ENCODE measurements at regions not wholly inside any gene's neighbourhood (a gene's known extent, or its start where the extent isn't known, plus 50 kb on each side); places are given as distances from the start of the nearest gene placed in this dataset.

DNA sequence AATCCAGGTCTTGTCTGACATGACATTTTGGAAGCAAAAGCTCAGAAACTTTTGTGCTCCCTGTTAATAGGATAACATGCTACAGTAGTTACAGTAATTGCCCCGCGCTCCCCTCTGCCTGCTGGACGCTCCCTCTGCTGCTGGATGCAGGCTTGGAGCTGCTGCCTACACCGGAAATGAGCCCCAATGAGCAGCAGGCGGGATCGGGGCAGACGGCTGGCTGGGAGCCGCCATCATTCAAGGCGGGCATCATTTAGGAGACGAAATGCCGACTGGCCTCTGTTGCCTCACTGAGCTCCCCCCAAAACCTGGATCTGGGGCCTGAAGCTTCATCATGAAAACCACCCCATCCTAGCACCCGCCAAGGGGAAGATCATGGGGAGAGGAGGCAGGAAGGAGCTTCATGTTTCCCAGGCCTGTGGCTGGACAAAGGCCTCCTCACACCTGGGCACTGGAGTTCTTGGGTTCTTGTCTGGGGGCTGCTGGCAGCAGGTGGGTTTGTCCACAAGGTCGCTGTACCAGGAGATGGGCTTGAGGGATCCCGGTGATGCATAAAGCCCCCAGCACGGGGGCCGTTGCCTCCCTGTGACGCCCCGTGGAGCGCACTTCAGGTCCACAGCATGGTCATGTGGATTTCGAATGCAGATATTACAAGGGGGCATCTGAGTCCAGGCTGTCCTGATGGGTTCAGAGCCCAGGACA, 664.3 kb downstream of the BRD1 start:
- Mint-ChIP-seq H3K36me3 (ENCODE audit: low read depth) (no peaks in the 10 kb centered on the region), H3K27me3 (ENCODE audit: insufficient read depth, low read depth, poor library complexity) (peaks cover 6% of the 10 kb centered on the region)
- ATAC-seq = no peak

More for the DNA sequence above, 664.3 kb downstream of the BRD1 start:
- Histone ChIP-seq H3K4me1 (ENCODE audit: insufficient read depth) (no peaks in the 10 kb centered on the region), H2AFZ (no peak overlapping the region), H3F3A (replicated peaks; ENCODE audit: low read depth) (no peaks in the 10 kb centered on the region), H3K79me2 (replicated peaks; ENCODE audit: insufficient read depth) (no peaks in the 10 kb centered on the region), H3K4me3 (no peak overlapping the region), H3K9me2 (ENCODE audit: insufficient read depth) (no peaks in the 10 kb centered on the region), H4K20me1 (replicated peaks; ENCODE audit: insufficient read depth) (no peaks in the 10 kb centered on the region), H3K27ac (ENCODE audit: low read depth) (no peak overlapping the region), H3K27me3 (ENCODE audit: insufficient read depth) (no peaks in the 10 kb centered on the region), H3K36me3 (ENCODE audit: insufficient read depth) (no peaks in the 10 kb centered on the region), H3K4me2 (no peak overlapping the region)
- Mint-ChIP-seq H3K4me1 (no peaks in the 10 kb centered on the region), H3K9me3 (no peaks in the 10 kb centered on the region; the same call in 1 of the 3 replicates), H3K27ac (no peak overlapping the region), H3K4me3 (no peak overlapping the region)
- no peak for TF ChIP-seq EZH2phosphoT487 (IDR thresholded peaks at IDR 0.05; ENCODE audit: unreplicated experiment)
- TF ChIP-seq NANOG (IDR thresholded peaks at IDR 0.05; ENCODE audit: borderline replicate concordance) = no peak
- TF ChIP-seq, protein P1, sequence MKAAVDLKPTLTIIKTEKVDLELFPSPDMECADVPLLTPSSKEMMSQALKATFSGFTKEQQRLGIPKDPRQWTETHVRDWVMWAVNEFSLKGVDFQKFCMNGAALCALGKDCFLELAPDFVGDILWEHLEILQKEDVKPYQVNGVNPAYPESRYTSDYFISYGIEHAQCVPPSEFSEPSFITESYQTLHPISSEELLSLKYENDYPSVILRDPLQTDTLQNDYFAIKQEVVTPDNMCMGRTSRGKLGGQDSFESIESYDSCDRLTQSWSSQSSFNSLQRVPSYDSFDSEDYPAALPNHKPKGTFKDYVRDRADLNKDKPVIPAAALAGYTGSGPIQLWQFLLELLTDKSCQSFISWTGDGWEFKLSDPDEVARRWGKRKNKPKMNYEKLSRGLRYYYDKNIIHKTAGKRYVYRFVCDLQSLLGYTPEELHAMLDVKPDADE (IDR thresholded peaks at IDR 0.05) = no peak
- TF ChIP-seq, protein P2, sequence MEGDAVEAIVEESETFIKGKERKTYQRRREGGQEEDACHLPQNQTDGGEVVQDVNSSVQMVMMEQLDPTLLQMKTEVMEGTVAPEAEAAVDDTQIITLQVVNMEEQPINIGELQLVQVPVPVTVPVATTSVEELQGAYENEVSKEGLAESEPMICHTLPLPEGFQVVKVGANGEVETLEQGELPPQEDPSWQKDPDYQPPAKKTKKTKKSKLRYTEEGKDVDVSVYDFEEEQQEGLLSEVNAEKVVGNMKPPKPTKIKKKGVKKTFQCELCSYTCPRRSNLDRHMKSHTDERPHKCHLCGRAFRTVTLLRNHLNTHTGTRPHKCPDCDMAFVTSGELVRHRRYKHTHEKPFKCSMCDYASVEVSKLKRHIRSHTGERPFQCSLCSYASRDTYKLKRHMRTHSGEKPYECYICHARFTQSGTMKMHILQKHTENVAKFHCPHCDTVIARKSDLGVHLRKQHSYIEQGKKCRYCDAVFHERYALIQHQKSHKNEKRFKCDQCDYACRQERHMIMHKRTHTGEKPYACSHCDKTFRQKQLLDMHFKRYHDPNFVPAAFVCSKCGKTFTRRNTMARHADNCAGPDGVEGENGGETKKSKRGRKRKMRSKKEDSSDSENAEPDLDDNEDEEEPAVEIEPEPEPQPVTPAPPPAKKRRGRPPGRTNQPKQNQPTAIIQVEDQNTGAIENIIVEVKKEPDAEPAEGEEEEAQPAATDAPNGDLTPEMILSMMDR (conservative IDR thresholded peaks at IDR 0.05; ENCODE audit: low read depth in 2 of 2) = no peak
- TF ChIP-seq EZH2 (IDR thresholded peaks at IDR 0.05; ENCODE audit: low read depth, unreplicated experiment) = no peak
- TF ChIP-seq JUNB (IDR thresholded peaks at IDR 0.05; ENCODE audit: unreplicated experiment) = no peak
- TF ChIP-seq ZNF114 (CRISPR knock-in tag; IDR thresholded peaks at IDR 0.05) = no peak
- TF ChIP-seq, protein P3, sequence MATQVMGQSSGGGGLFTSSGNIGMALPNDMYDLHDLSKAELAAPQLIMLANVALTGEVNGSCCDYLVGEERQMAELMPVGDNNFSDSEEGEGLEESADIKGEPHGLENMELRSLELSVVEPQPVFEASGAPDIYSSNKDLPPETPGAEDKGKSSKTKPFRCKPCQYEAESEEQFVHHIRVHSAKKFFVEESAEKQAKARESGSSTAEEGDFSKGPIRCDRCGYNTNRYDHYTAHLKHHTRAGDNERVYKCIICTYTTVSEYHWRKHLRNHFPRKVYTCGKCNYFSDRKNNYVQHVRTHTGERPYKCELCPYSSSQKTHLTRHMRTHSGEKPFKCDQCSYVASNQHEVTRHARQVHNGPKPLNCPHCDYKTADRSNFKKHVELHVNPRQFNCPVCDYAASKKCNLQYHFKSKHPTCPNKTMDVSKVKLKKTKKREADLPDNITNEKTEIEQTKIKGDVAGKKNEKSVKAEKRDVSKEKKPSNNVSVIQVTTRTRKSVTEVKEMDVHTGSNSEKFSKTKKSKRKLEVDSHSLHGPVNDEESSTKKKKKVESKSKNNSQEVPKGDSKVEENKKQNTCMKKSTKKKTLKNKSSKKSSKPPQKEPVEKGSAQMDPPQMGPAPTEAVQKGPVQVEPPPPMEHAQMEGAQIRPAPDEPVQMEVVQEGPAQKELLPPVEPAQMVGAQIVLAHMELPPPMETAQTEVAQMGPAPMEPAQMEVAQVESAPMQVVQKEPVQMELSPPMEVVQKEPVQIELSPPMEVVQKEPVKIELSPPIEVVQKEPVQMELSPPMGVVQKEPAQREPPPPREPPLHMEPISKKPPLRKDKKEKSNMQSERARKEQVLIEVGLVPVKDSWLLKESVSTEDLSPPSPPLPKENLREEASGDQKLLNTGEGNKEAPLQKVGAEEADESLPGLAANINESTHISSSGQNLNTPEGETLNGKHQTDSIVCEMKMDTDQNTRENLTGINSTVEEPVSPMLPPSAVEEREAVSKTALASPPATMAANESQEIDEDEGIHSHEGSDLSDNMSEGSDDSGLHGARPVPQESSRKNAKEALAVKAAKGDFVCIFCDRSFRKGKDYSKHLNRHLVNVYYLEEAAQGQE (IDR thresholded peaks at IDR 0.05; ENCODE audit: unreplicated experiment) = no peak
- no peak for TF ChIP-seq ZNF331 (CRISPR knock-in tag; IDR thresholded peaks at IDR 0.05; ENCODE audit: low read depth)
- no peak for DNase-seq (ENCODE audit: low spot score)

Measured in GM23338 (cell line).